Adrenal gland (tissue), 9 donors: ENCODE measurements at regions not wholly inside any gene's neighbourhood (a gene's known extent, or its start where the extent isn't known, plus 50 kb on each side); places are given as distances from the start of the nearest gene placed in this dataset.

Experiments used
- DNase-seq, 7 donors: peaks; one replicate each; pipeline ENCODE4 v3.0.0-alpha.2; 2019 to 2020
- H3K27ac ChIP-seq, 5 donors: fragments of 200-600 bp; sonication (generic) in 4 of 5; 1 replicate in 3 of 5; 2 replicates in 2 of 5; pipeline versions ENCODE4 v1.5.1 to v1.8.0; 2016 to 2020; ENCODE audit warnings: mild to moderate bottlenecking in 1 of 5
- H3K27me3 ChIP-seq: fragments of 200-600 bp; 2 replicates; pipeline ENCODE4 v1.8.0; 2021
- H3K36me3 ChIP-seq, 2 donors: fragments of 200-600 bp; replicated peaks in 1 of 2; 1 replicate in 1 of 2; 2 replicates in 1 of 2; pipeline versions ENCODE4 v1.5.1 to v1.8.0; 2018 to 2022
- H3K4me1 ChIP-seq, 2 donors: fragments of 200-600 bp; replicated peaks in 1 of 2; 1 replicate in 1 of 2; 2 replicates in 1 of 2; pipeline versions ENCODE4 v1.5.1 to v1.8.0; 2018 to 2021
- H3K4me3 ChIP-seq, 4 donors: fragments of 200-600 bp; sonication (generic) in 3 of 4; one replicate each; pipeline ENCODE4 v1.5.1; 2016 to 2018
- H3K9me3 ChIP-seq, 3 donors: fragments of 200-600 bp; sonication (generic) in 1 of 3; replicated peaks in 1 of 3; 1 replicate in 2 of 3; 2 replicates in 1 of 3; pipeline versions ENCODE4 v1.5.1 to v1.8.0; 2016 to 2021
- CTCF ChIP-seq, 6 experiments: fragments of 450-650 bp in 4 of 6; fragments of 200-600 bp in 2 of 6; sonication (generic) in 1 of 6; IDR thresholded peaks; 1 replicate in 5 of 6; 2 replicates in 1 of 6; pipeline versions ENCODE4 v1.5.1 to v1.8.0; 2016 to 2021; ENCODE audit warnings: antibody characterized with exemption in 6 of 6, mild to moderate bottlenecking in 2 of 6, moderate library complexity in 1 of 6
- POLR2A ChIP-seq, 2 donors: fragments of 450-650 bp; IDR thresholded peaks; one replicate each; pipeline ENCODE4 v1.6.1; 2017; ENCODE audit warnings: antibody characterized with exemption in 2 of 2, mild to moderate bottlenecking in 2 of 2, moderate library complexity in 1 of 2
- WGBS, 4 donors: extraction: QIAGEN DNeasy Blood & Tissue Kit in 2 of 4; methylation state at CpG; one replicate each; pipeline versions ENCODE4 v1.1.5 to v1.1.7; 2013 to 2017; 5-methylcytosine and 5-hydroxymethylcytosine counted together
- intact Hi-C, 2 donors: fragments of 100-400 bp; cut with DNase I; formaldehyde crosslinking; loops; one replicate each; pipeline versions ENCODE4 v1.14.1 to v1.15.0; 2022 to 2023
- donor health status: healthy with polysubstance abuse.
- donor health status: Bipolar disorder and iron deficiency.
- donor health status: DM: yes; HTN: yes; CAD: no.
- donor health status: DM: no; HTN: no; CAD: no.
- donor health status: DM: no; HTN: no; CAD: no.

- intact Hi-C loops, result no loop called here
- no peaks in the 10 kb centered on the region for H3K4me1 ChIP-seq
- DNase-seq, result no peak
- no peak overlapping the region for H3K27ac ChIP-seq
- 23 to 52% (median 34%) methylated on average over 2 of the region's 2 CpGs for WGBS, 4 donors
- H3K27me3 ChIP-seq, result no peaks in the 10 kb centered on the region
- TF ChIP-seq CTCF (IDR thresholded peaks at IDR 0.05), result no peak
- no peak for TF ChIP-seq POLR2A (IDR thresholded peaks at IDR 0.05)
- H3K4me3 ChIP-seq, result no peak overlapping the region
- no peaks in the 10 kb centered on the region for H3K36me3 ChIP-seq
- no peaks in the 10 kb centered on the region for H3K9me3 ChIP-seq
These were observed 579.6 kb upstream of the IGFBP7 start for GRCh38 chr4:57689693-57690205.

GRCh38 chr4:57682275-57682674, 572.1 kb upstream of the IGFBP7 start:
- H3K4me3 ChIP-seq, result no peak overlapping the region
- no peaks in the 10 kb centered on the region for H3K4me1 ChIP-seq
- DNase-seq, result no peak
- intact Hi-C loops, result no loop called here
- H3K9me3 ChIP-seq, result no peaks in the 10 kb centered on the region
- no peaks in the 10 kb centered on the region for H3K36me3 ChIP-seq
- TF ChIP-seq CTCF (IDR thresholded peaks at IDR 0.05) (no peak), POLR2A (IDR thresholded peaks at IDR 0.05) (no peak)
- H3K27ac ChIP-seq, result no peak overlapping the region
- no peaks in the 10 kb centered on the region for H3K27me3 ChIP-seq

- intact Hi-C loops, result no loop called here
- H3K36me3 ChIP-seq, result no peaks in the 10 kb centered on the region
- no peak for TF ChIP-seq CTCF (IDR thresholded peaks at IDR 0.05)
- no peak for TF ChIP-seq POLR2A (IDR thresholded peaks at IDR 0.05)
- no peaks in the 10 kb centered on the region for H3K27me3 ChIP-seq
- no peaks in the 10 kb centered on the region for H3K9me3 ChIP-seq
- WGBS, 4 donors, result 75 to 81% (median 76%) methylated on average over 7 of the region's 7 CpGs
- no peaks in the 10 kb centered on the region for H3K4me1 ChIP-seq
- H3K4me3 ChIP-seq, result no peak overlapping the region
- no peak for DNase-seq
- H3K27ac ChIP-seq, result no peak overlapping the region
These were observed 569.8 kb upstream of the IGFBP7 start for GRCh38 chr4:57679969-57680368.

- Histone ChIP-seq H3K4me3 (no peak overlapping the region), H3K36me3 (no peaks in the 10 kb centered on the region)
- DNase-seq, result no peak
These were observed 566.2 kb upstream of the IGFBP7 start for GRCh38 chr4:57676394-57676793.

More at GRCh38 chr4:57676394-57676793, 566.2 kb upstream of the IGFBP7 start:
- intact Hi-C loops, result no loop called here
- 81 to 91% (median 90%) methylated on average over 6 of the region's 6 CpGs for WGBS, 4 donors
- no peak overlapping the region for H3K27ac ChIP-seq
- no peaks in the 10 kb centered on the region for H3K27me3 ChIP-seq
- no peaks in the 10 kb centered on the region for H3K9me3 ChIP-seq
- no peaks in the 10 kb centered on the region for H3K4me1 ChIP-seq
- TF ChIP-seq CTCF (IDR thresholded peaks at IDR 0.05), result no peak
- no peak for TF ChIP-seq POLR2A (IDR thresholded peaks at IDR 0.05)
